ENCODE measurements at regions not wholly inside any gene's neighbourhood (a gene's known extent, or its start where the extent isn't known, plus 50 kb on each side); places are given as distances from the start of the nearest gene placed in this dataset.
"Not testable (repeated sequence)": the region's sequence is repeated elsewhere in the genome, so short reads cannot be mapped to it uniquely, and the experiment has no call there.

- Histone ChIP-seq H3K79me2 (ENCODE audit: insufficient read depth, low read length) (no peaks in the 10 kb centered on the region), H3K36me3 (replicated peaks in 1 of 2; ENCODE audit: control insufficient read depth in 1 of 2, insufficient read depth in 2 of 2, low read length in 2 of 2) (no peaks in the 10 kb centered on the region), H3K4me2 (ENCODE audit: low read depth, low read length) (no peak overlapping the region), H3K27me3 (ENCODE audit: control insufficient read depth in 1 of 2, insufficient read depth in 2 of 2, low read length in 2 of 2) (no peaks in the 10 kb centered on the region), H2AFZ (ENCODE audit: low read length) (no peak overlapping the region), H3K9me3 (ENCODE audit: low read length) (peaks cover 72% of the 10 kb centered on the region), H3K27ac (ENCODE audit: extremely low read length, insufficient read depth, low read length) (no peak overlapping the region), H3K4me1 (ENCODE audit: insufficient read depth, low read length) (no peaks in the 10 kb centered on the region), H4K20me1 (ENCODE audit: insufficient read depth, low read length) (no peaks in the 10 kb centered on the region), H3K9ac (ENCODE audit: insufficient read depth, low read depth, low read length) (no peak overlapping the region), H3K4me3 (replicated peaks in 1 of 3; ENCODE audit: insufficient read depth in 1 of 3, low read depth in 2 of 3, low read length in 3 of 3) (no peak overlapping the region)
- DNase-seq (ENCODE audit: low spot score): no peak
- ChIA-PET CTCF (ENCODE audit: low intra/inter-chr PET ratio, low total read pairs) (no interaction called here), POLR2A (no interaction called here)
- intact Hi-C loops (cut with micrococcal nuclease; ENCODE audit: unreplicated experiment): no loop called here
- in situ Hi-C loops (cut with HindIII; ENCODE audit: extremely low pct_ligation_motif_present, low pct_unique_long_range_greater_than_20kb): no loop called here
- WGBS (ENCODE audit: low lambda C conversion rate): 3% methylated on average over 1 of the region's 1 CpG
- no TSS peak for BruUV-seq (replicated peaks)
- no peak for FAIRE-seq
- TF ChIP-seq SALL2 (CRISPR knock-in tag; IDR thresholded peaks at IDR 0.05) (no peak), ISX (CRISPR knock-in tag; conservative IDR thresholded peaks at IDR 0.05) (no peak), SPEN (CRISPR knock-in tag; IDR thresholded peaks at IDR 0.05; ENCODE audit: low read depth) (no peak), KAT2B (IDR thresholded peaks at IDR 0.05; ENCODE audit: borderline replicate concordance, low read depth, low read length) (no peak), ONECUT2 (CRISPR knock-in tag; IDR thresholded peaks at IDR 0.05) (no peak), FOXO4 (CRISPR knock-in tag; conservative IDR thresholded peaks at IDR 0.05) (no peak), HHEX (CRISPR knock-in tag; IDR thresholded peaks at IDR 0.05) (no peak), ZBTB44 (CRISPR knock-in tag; IDR thresholded peaks at IDR 0.05) (no peak), ZNF30 (CRISPR knock-in tag; IDR thresholded peaks at IDR 0.05) (no peak), NCOA1 (CRISPR knock-in tag; IDR thresholded peaks at IDR 0.05) (no peak), HNRNPUL1 (IDR thresholded peaks at IDR 0.05; ENCODE audit: low read depth, low read length) (no peak), ZNF383 (CRISPR knock-in tag; IDR thresholded peaks at IDR 0.05; ENCODE audit: borderline replicate concordance) (no peak), KLF9 (CRISPR knock-in tag; IDR thresholded peaks at IDR 0.05; ENCODE audit: low read depth) (no peak), ARHGAP35 (CRISPR knock-in tag; IDR thresholded peaks at IDR 0.05; ENCODE audit: borderline replicate concordance) (no peak), ZNF337 (CRISPR knock-in tag; IDR thresholded peaks at IDR 0.05; ENCODE audit: borderline replicate concordance, low read depth) (no peak), MXD4 (CRISPR knock-in tag; IDR thresholded peaks at IDR 0.05) (no peak), ZFP36L2 (CRISPR knock-in tag; IDR thresholded peaks at IDR 0.05) (no peak)
- no peak for ATAC-seq
These were observed 141.5 kb upstream of the NRG3 start for GRCh38 chr10:81733542-81733941.

- WGBS (ENCODE audit: low lambda C conversion rate): no CpG with 5 or more reads among the region's 9 CpGs
- ATAC-seq; CTCF ChIA-PET (ENCODE audit: low intra/inter-chr PET ratio, low total read pairs): not testable (repeated sequence)
These were observed 139.8 kb upstream of the NRG3 start for GRCh38 chr10:81735167-81735566.

More at GRCh38 chr10:81735167-81735566, 139.8 kb upstream of the NRG3 start:
- H2AFZ ChIP-seq (ENCODE audit: low read length); H3K27ac ChIP-seq (ENCODE audit: extremely low read length, insufficient read depth, low read length); BruUV-seq (replicated peaks); H3K9ac ChIP-seq (ENCODE audit: insufficient read depth, low read depth, low read length); DNase-seq (ENCODE audit: low spot score); H3K4me1 ChIP-seq (ENCODE audit: insufficient read depth, low read length); H3K79me2 ChIP-seq (ENCODE audit: insufficient read depth, low read length); FAIRE-seq; H3K36me3 ChIP-seq (replicated peaks in 1 of 2; ENCODE audit: control insufficient read depth in 1 of 2, insufficient read depth in 2 of 2, low read length in 2 of 2); in situ Hi-C loops (cut with HindIII; ENCODE audit: extremely low pct_ligation_motif_present, low pct_unique_long_range_greater_than_20kb); POLR2A ChIA-PET; H4K20me1 ChIP-seq (ENCODE audit: insufficient read depth, low read length); H3K4me3 ChIP-seq (replicated peaks in 1 of 3; ENCODE audit: insufficient read depth in 1 of 3, low read depth in 2 of 3, low read length in 3 of 3); intact Hi-C loops (cut with micrococcal nuclease; ENCODE audit: unreplicated experiment); H3K27me3 ChIP-seq (ENCODE audit: control insufficient read depth in 1 of 2, insufficient read depth in 2 of 2, low read length in 2 of 2); H3K4me2 ChIP-seq (ENCODE audit: low read depth, low read length): not testable (repeated sequence)
- H3K9me3 ChIP-seq (ENCODE audit: low read length): peaks cover 56% of the 10 kb centered on the region

All from HepG2 (cell line).